Transverse colon (tissue), 4 donors: ENCODE measurements at regions not wholly inside any gene's neighbourhood (a gene's known extent, or its start where the extent isn't known, plus 50 kb on each side); places are given as distances from the start of the nearest gene placed in this dataset.

Experiments
- DNase-seq: peaks from one replicate; pipeline ENCODE4 v3.0.0-alpha.2; 2019
- H3K27ac ChIP-seq, 4 donors: fragments of 200-600 bp; sonication (generic); 2 replicates each; pipeline ENCODE4 v1.5.1; 2016 to 2018; ENCODE audit warnings: inconsistent platforms in 4 of 4
- H3K27me3 ChIP-seq: fragments of 200-600 bp; sonication (generic); 2 replicates; pipeline ENCODE4 v1.5.1; 2017; ENCODE audit warnings: inconsistent platforms
- H3K36me3 ChIP-seq, 4 donors: fragments of 200-600 bp; sonication (generic); 2 replicates each; pipeline ENCODE4 v1.5.1; 2017 to 2019; ENCODE audit warnings: inconsistent platforms in 4 of 4
- H3K4me1 ChIP-seq, 4 donors: fragments of 200-600 bp; sonication (generic); 2 replicates each; pipeline ENCODE4 v1.5.1; 2017 to 2020; ENCODE audit warnings: inconsistent platforms in 4 of 4
- H3K4me3 ChIP-seq, 4 donors: fragments of 200-600 bp; sonication (generic); 1 replicate in 1 of 4; 2 replicates in 3 of 4; pipeline versions ENCODE4 v1.5.1 to v1.6.1; 2017 to 2019; ENCODE audit warnings: inconsistent platforms in 4 of 4
- H3K9me3 ChIP-seq, 2 donors: fragments of 200-600 bp; sonication (generic); 2 replicates each; pipeline ENCODE4 v1.5.1; 2017 to 2019; ENCODE audit warnings: inconsistent platforms in 2 of 2
- EP300 ChIP-seq: sonication (generic); formaldehyde crosslinking; IDR thresholded peaks from one replicate; pipeline ENCODE4 v1.6.1; 2017; ENCODE audit warnings: antibody characterized with exemption, low read depth
- POLR2A ChIP-seq: fragments of 450-650 bp; IDR thresholded peaks from one replicate; pipeline ENCODE4 v1.6.1; 2016; ENCODE audit warnings: antibody characterized with exemption, mild to moderate bottlenecking, moderate library complexity
- POLR2AphosphoS5 ChIP-seq, 3 donors: sonication (generic); formaldehyde crosslinking; IDR thresholded peaks; one replicate each; pipeline ENCODE4 v1.6.1; 2016; ENCODE audit warnings: antibody characterized with exemption in 3 of 3
- WGBS, 2 donors: methylation state at CpG; one replicate each; pipeline ENCODE4 v1.1.5; 2018; ENCODE audit warnings: low coverage in 1 of 2; 5-methylcytosine and 5-hydroxymethylcytosine counted together
- in situ Hi-C, 4 donors: fragments of 200-750 bp; cut with MboI; loops; one replicate each; pipeline versions ENCODE4 v1.15.0 to v1.15.1; 2017; ENCODE audit warnings: low sequenced_read_pairs in 3 of 4, low pct_ligation_motif_present in 1 of 4, low pct_unique_long_range_greater_than_20kb in 1 of 4
- intact Hi-C: fragments of 100-400 bp; cut with DNase I; formaldehyde crosslinking; loops from one replicate; pipeline ENCODE4 v1.15.1; 2023; ENCODE audit warnings: low total_unique reads
- TF ChIP-seq, protein P1 (sequence below), 5 experiments: fragments of 200-600 bp in 3 of 5; fragments of 450-650 bp in 2 of 5; sonication (generic) in 3 of 5; IDR thresholded peaks; 1 replicate in 2 of 5; 2 replicates in 3 of 5; pipeline ENCODE4 v1.5.1; 2016 to 2017; ENCODE audit warnings: antibody characterized with exemption in 5 of 5, inconsistent platforms in 3 of 5, mild to moderate bottlenecking in 2 of 5, moderate library complexity in 1 of 5

DNA sequence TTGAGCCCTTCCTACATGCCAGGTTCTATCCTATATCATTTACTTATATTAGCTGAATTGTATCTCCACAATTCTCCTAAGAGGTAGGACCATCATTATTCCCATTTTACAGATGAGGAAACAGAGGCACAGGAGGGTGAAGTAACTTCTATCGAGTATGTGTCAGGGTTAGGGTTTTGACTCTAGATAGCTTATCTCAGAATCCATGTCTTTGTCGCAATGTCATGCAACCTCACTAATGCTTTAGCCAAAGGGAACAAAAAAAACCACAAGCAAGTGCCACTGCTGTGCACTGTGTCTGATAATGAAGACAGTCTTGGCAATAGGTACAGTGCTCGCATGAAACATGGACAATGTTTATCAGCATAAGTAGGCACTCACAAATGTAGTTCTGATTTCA is 95.4 kb upstream of the CLDN14 start:
- H3K27me3 ChIP-seq = peaks cover 21% of the 10 kb centered on the region
- no peak overlapping the region for H3K4me3 ChIP-seq
- no peak for DNase-seq
- no peaks in the 10 kb centered on the region for H3K9me3 ChIP-seq
- no peaks in the 10 kb centered on the region for H3K36me3 ChIP-seq
- H3K4me1 ChIP-seq = no peaks in the 10 kb centered on the region
- intact Hi-C loops = no loop called here
- H3K27ac ChIP-seq = no peak overlapping the region
- TF ChIP-seq, protein P1, sequence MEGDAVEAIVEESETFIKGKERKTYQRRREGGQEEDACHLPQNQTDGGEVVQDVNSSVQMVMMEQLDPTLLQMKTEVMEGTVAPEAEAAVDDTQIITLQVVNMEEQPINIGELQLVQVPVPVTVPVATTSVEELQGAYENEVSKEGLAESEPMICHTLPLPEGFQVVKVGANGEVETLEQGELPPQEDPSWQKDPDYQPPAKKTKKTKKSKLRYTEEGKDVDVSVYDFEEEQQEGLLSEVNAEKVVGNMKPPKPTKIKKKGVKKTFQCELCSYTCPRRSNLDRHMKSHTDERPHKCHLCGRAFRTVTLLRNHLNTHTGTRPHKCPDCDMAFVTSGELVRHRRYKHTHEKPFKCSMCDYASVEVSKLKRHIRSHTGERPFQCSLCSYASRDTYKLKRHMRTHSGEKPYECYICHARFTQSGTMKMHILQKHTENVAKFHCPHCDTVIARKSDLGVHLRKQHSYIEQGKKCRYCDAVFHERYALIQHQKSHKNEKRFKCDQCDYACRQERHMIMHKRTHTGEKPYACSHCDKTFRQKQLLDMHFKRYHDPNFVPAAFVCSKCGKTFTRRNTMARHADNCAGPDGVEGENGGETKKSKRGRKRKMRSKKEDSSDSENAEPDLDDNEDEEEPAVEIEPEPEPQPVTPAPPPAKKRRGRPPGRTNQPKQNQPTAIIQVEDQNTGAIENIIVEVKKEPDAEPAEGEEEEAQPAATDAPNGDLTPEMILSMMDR (IDR thresholded peaks at IDR 0.05) = no peak
- TF ChIP-seq EP300 = no peak
- TF ChIP-seq POLR2AphosphoS5 (IDR thresholded peaks at IDR 0.05) = no peak
- no peak for TF ChIP-seq POLR2A
- in situ Hi-C loops = loop anchor here in 1 of 4 donors (25.0 kb wide), 1 partner anchor 163 kb away; no protein-coding TSS in a partner anchor
- whole genome bisulfite sequencing, 2 donors = 66 to 78% methylated on average over 2 to 3 of the region's 3 CpGs

DNA sequence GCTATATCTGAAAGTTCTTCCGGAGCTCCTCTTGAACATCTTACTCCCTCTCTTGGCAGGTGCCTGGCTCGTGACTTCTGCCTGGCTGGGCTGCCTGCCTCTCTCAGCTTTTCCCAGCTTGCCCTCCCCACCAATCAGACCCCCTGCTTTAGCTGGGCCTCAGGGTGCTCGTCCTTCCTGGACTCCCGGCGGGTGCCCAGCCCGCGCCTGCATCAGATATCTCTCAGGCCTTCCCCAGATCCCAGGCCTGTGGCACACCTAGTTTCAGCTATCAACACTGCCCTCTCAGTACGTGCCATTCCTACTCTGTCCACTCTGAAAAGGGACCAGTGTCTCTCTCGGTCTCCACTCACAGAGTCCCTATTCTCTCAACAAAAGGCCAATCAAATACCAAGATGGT is 96.5 kb upstream of the CLDN14 start:
- H3K4me3 ChIP-seq = no peak overlapping the region
- intact Hi-C loops = no loop called here
- H3K4me1 ChIP-seq = no peaks in the 10 kb centered on the region
- H3K27ac ChIP-seq = no peak overlapping the region
- H3K36me3 ChIP-seq = no peaks in the 10 kb centered on the region
- WGBS, 2 donors = 70 to 88% methylated on average over 2 to 9 of the region's 9 CpGs
- H3K27me3 ChIP-seq = peaks cover 11% of the 10 kb centered on the region
- no peak for DNase-seq
- H3K9me3 ChIP-seq = no peaks in the 10 kb centered on the region
- in situ Hi-C loops = loop anchor here in 1 of 4 donors (25.0 kb wide), 1 partner anchor 164 kb away; no protein-coding TSS in a partner anchor
- TF ChIP-seq POLR2A (no peak), POLR2AphosphoS5 (IDR thresholded peaks at IDR 0.05) (no peak), EP300 (no peak)
- TF ChIP-seq, protein P1 (IDR thresholded peaks at IDR 0.05) = no peak

DNA sequence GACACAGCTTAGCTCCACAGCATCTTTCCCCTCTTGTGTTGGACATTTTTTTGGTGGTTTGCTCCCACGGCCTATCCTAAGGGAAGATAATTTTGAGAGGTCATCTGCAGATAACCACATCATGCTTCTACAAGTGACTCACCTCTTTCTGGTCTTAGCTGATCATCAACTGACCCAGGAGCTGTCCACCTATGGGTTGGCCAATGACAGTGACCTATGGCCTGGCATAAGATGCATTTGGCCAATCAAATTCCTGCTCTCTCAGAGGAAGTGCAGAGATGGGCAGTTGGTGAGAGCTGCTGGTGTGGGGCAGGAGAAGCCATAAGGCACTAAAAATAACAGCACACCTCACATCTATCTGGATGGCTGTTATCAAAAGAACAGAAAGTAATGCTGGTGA is 100.0 kb upstream of the CLDN14 start:
- in situ Hi-C loops = loop anchor here in 1 of 4 donors (25.0 kb wide), 1 partner anchor 168 kb away; no protein-coding TSS in a partner anchor
- H3K27ac ChIP-seq = no peak overlapping the region
- TF ChIP-seq POLR2A = no peak
- no peak for TF ChIP-seq POLR2AphosphoS5 (IDR thresholded peaks at IDR 0.05)
- TF ChIP-seq EP300 = no peak
- TF ChIP-seq, protein P1 (IDR thresholded peaks at IDR 0.05) = no peak
- 60 to 95% methylated on average over 1 of the region's 1 CpG for WGBS, 2 donors
- H3K27me3 ChIP-seq = peaks cover 6% of the 10 kb centered on the region
- no peaks in the 10 kb centered on the region for H3K4me1 ChIP-seq
- no peak for DNase-seq
- no peaks in the 10 kb centered on the region for H3K9me3 ChIP-seq
- no peak overlapping the region for H3K4me3 ChIP-seq
- intact Hi-C loops = no loop called here
- no peaks in the 10 kb centered on the region for H3K36me3 ChIP-seq

DNA sequence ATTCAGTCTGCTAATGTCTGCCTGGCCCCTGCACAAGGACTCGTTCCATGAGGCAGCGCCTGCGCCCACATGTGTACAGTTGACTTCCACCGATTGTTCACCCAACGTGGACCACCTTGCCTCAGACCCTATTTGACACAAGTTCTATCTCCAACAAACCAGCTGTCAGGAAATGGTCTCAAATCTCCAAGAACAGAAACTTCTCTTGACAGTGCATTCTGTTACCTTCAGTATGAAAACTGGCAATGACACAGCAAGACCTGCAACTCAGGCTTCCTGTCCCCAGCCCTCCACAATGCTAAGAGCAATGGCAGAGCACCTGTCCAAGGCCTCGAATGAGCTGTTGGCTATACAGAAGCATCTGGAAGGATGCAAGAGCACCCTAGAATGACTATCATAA is 102.3 kb upstream of the CLDN14 start:
- Histone ChIP-seq H3K4me3 (no peak overlapping the region), H3K4me1 (no peaks in the 10 kb centered on the region), H3K9me3 (no peaks in the 10 kb centered on the region), H3K36me3 (no peaks in the 10 kb centered on the region), H3K27ac (no peak overlapping the region), H3K27me3 (peaks cover 2% of the 10 kb centered on the region)
- TF ChIP-seq EP300 = no peak
- TF ChIP-seq POLR2A = no peak
- TF ChIP-seq, protein P1 (IDR thresholded peaks at IDR 0.05) = no peak
- TF ChIP-seq POLR2AphosphoS5 (IDR thresholded peaks at IDR 0.05) = no peak
- intact Hi-C loops = no loop called here
- DNase-seq = no peak
- WGBS, 2 donors = 75% methylated on average over 6 of the region's 6 CpGs; no CpG with 5 or more reads in 1 of the 2 donors
- in situ Hi-C loops = loop anchor here in 1 of 4 donors (25.0 kb wide), 1 partner anchor 170 kb away; no protein-coding TSS in a partner anchor
